ENCODE measurements at regions not wholly inside any gene's neighbourhood (a gene's known extent, or its start where the extent isn't known, plus 50 kb on each side); places are given as distances from the start of the nearest gene placed in this dataset.

DNA sequence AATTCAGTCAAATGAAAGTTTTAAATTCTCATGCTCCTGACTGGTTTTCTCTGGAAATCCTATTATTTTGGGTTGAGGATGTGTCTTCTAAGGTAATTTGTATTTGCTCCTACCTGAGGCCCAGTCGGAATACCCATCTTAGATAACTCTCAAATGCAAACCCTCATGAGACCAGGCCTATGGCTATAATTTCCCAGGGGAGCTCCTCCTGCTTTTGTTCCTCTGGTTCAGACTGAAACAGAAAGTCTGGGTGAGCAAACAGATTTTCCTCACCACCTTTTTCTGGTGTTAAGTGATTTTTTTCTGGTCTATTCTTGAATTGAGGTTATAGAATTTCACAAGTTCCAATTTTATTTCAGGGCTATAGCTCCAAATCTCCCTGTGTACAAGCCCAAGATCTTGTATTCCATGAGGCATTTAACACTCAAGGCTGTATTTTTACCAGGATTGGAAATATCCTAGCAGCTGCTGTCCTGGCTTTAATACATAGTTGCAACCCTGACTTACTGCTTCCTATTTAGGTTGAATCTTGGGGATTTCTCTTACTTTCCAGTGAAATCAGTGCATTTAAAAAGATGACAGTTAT is 169.1 kb upstream of the PTCHD4 start:
- no peak overlapping the region for H2AK5ac ChIP-seq (ENCODE audit: insufficient read length, low read length)
- H3K18ac ChIP-seq (ENCODE audit: insufficient read length, low read depth, low read length) = no peak overlapping the region
- no peaks in the 10 kb centered on the region for H3K79me2 ChIP-seq (ENCODE audit: insufficient read depth, low read length)
- no peak overlapping the region for H2BK12ac ChIP-seq (ENCODE audit: insufficient read length, low read depth, low read length)
- no CpG with 5 or more reads among the region's 1 CpG for WGBS (ENCODE audit: extremely low coverage, insufficient read length, low lambda C conversion rate)
- H3K4me2 ChIP-seq (ENCODE audit: insufficient read depth, insufficient read length, low read length) = no peak overlapping the region
- Mint-ChIP-seq H3K4me3 (no peak overlapping the region), H3K4me1 (peaks cover 3 to 4% of the 10 kb centered on the region in 2 experiments; a peak in 3 of 4 replicates), H3K36me3 (ENCODE audit: insufficient read depth in 1 of 3, low read depth in 3 of 3) (no peaks in the 10 kb centered on the region; a peak in 1 of 7 replicates), H3K27ac (no peak overlapping the region), H3K9me3 (no peaks in the 10 kb centered on the region), H3K27me3 (ENCODE audit: low read depth) (no peaks in the 10 kb centered on the region)
- H4K91ac ChIP-seq (ENCODE audit: insufficient read length, low read depth, low read length) = no peak overlapping the region
- no peaks in the 10 kb centered on the region for H3K9me3 ChIP-seq (ENCODE audit: control insufficient read depth, low read depth, low read length)
- no peak overlapping the region for H3K23ac ChIP-seq (ENCODE audit: insufficient read length, low read depth, low read length)
- no peak overlapping the region for H3K27ac ChIP-seq (ENCODE audit: insufficient read length, low read depth, low read length)
- no peak overlapping the region for H4K5ac ChIP-seq (ENCODE audit: insufficient read length, low read depth, low read length)
- no peak overlapping the region for H3K4ac ChIP-seq (ENCODE audit: low read depth, low read length)
- H3T11ph ChIP-seq (ENCODE audit: low read length) = no peak overlapping the region
- no peak overlapping the region for H3K56ac ChIP-seq (ENCODE audit: insufficient read length, low read depth, low read length)
- no peak overlapping the region for H3K9ac ChIP-seq (ENCODE audit: extremely low read depth, insufficient read length, low read length)
- H2BK120ac ChIP-seq (ENCODE audit: low read depth, low read length, poor library complexity, severe bottlenecking) = no peak overlapping the region
- H2BK15ac ChIP-seq (ENCODE audit: low read depth, low read length) = no peak overlapping the region
- no peaks in the 10 kb centered on the region for H3K23me2 ChIP-seq (ENCODE audit: insufficient read length, low read depth, low read length, poor library complexity, severe bottlenecking)
- no peak overlapping the region for H2AFZ ChIP-seq (ENCODE audit: low read length)
- H3K27me3 ChIP-seq (ENCODE audit: insufficient read depth, low read length) = no peaks in the 10 kb centered on the region
- no peak overlapping the region for H2BK5ac ChIP-seq (ENCODE audit: insufficient read length, low read length)
- H3K4me1 ChIP-seq (ENCODE audit: insufficient read depth, low read length) = no peaks in the 10 kb centered on the region
- no peak overlapping the region for H4K8ac ChIP-seq (replicated peaks; ENCODE audit: insufficient read length, low read depth, low read length)
- H3K14ac ChIP-seq (ENCODE audit: insufficient read depth, low read length) = no peak overlapping the region
- DNase-seq = no peak
- TF ChIP-seq, protein P1, sequence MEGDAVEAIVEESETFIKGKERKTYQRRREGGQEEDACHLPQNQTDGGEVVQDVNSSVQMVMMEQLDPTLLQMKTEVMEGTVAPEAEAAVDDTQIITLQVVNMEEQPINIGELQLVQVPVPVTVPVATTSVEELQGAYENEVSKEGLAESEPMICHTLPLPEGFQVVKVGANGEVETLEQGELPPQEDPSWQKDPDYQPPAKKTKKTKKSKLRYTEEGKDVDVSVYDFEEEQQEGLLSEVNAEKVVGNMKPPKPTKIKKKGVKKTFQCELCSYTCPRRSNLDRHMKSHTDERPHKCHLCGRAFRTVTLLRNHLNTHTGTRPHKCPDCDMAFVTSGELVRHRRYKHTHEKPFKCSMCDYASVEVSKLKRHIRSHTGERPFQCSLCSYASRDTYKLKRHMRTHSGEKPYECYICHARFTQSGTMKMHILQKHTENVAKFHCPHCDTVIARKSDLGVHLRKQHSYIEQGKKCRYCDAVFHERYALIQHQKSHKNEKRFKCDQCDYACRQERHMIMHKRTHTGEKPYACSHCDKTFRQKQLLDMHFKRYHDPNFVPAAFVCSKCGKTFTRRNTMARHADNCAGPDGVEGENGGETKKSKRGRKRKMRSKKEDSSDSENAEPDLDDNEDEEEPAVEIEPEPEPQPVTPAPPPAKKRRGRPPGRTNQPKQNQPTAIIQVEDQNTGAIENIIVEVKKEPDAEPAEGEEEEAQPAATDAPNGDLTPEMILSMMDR (conservative IDR thresholded peaks at IDR 0.05) = no peak
- H3K79me1 ChIP-seq (ENCODE audit: insufficient read depth, low read depth, low read length, poor library complexity, severe bottlenecking) = no peaks in the 10 kb centered on the region
- no peaks in the 10 kb centered on the region for H4K20me1 ChIP-seq (ENCODE audit: control insufficient read depth, insufficient read depth, insufficient read length)
- no peak overlapping the region for H2BK20ac ChIP-seq (ENCODE audit: low read depth, low read length, poor library complexity, severe bottlenecking)

All from H9 (cell line).